HFFc6 (cell line): ENCODE measurements at regions not wholly inside any gene's neighbourhood (a gene's known extent, or its start where the extent isn't known, plus 50 kb on each side); places are given as distances from the start of the nearest gene placed in this dataset.

ENCODE experiments used
- DNase-seq: peaks from one replicate; pipeline ENCODE4 v3.0.0-alpha.2; 2018
- H3K27ac Mint-ChIP-seq: 2 replicates; pipeline ENCODE4 v1.8.0; 2020; ENCODE audit warnings: mild to moderate bottlenecking, mixed read lengths
- H3K27me3 Mint-ChIP-seq: 2 replicates; pipeline ENCODE4 v1.8.0; 2021; ENCODE audit warnings: mild to moderate bottlenecking, moderate library complexity, mixed read lengths; ENCODE audit not compliant: insufficient read depth
- H3K36me3 Mint-ChIP-seq: 2 replicates; pipeline ENCODE4 v1.8.0; 2021; ENCODE audit warnings: low read depth, mixed read lengths
- H3K4me1 Mint-ChIP-seq: 2 replicates; pipeline ENCODE4 v1.8.0; 2020; ENCODE audit warnings: low read depth, mixed read lengths
- H3K4me3 Mint-ChIP-seq: 2 replicates; pipeline ENCODE4 v1.8.0; 2020; ENCODE audit warnings: mild to moderate bottlenecking, moderate library complexity, mixed read lengths
- H3K9me3 Mint-ChIP-seq: 2 replicates; pipeline ENCODE4 v1.8.0; 2020; ENCODE audit warnings: mild to moderate bottlenecking, mixed read lengths
- TF ChIP-seq, protein P1 (sequence below): fragments of 200-600 bp; sonication (generic); IDR thresholded peaks from 2 replicates; pipeline ENCODE4 v1.5.0; 2021; ENCODE audit warnings: antibody characterized with exemption, mild to moderate bottlenecking

DNA sequence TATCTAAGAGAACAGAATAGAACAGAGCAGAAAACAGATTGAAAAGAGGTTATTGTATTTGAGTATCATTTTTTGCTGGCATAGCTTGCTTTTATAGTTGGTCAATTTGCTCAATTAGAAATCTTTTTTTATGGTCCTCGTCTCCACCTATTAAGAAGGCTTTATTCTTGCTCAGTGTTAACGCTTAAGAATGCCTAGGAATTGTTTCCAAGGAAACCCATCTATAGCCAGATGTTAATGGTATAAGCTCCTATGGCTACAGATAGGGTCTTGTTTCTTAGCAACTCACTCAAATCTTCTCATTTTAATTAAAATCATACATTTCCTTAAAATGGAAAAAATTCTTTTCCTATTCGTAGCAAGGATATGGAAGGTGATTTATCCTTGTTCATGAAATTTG lies 392.3 kb downstream of the TMEM135 start:
- Mint-ChIP-seq H3K36me3 (no peaks in the 10 kb centered on the region), H3K4me3 (no peak overlapping the region), H3K4me1 (peaks cover 90% of the 10 kb centered on the region), H3K27ac (no peak overlapping the region), H3K9me3 (no peaks in the 10 kb centered on the region), H3K27me3 (no peaks in the 10 kb centered on the region)
- DNase-seq: no peak
- TF ChIP-seq, protein P1, sequence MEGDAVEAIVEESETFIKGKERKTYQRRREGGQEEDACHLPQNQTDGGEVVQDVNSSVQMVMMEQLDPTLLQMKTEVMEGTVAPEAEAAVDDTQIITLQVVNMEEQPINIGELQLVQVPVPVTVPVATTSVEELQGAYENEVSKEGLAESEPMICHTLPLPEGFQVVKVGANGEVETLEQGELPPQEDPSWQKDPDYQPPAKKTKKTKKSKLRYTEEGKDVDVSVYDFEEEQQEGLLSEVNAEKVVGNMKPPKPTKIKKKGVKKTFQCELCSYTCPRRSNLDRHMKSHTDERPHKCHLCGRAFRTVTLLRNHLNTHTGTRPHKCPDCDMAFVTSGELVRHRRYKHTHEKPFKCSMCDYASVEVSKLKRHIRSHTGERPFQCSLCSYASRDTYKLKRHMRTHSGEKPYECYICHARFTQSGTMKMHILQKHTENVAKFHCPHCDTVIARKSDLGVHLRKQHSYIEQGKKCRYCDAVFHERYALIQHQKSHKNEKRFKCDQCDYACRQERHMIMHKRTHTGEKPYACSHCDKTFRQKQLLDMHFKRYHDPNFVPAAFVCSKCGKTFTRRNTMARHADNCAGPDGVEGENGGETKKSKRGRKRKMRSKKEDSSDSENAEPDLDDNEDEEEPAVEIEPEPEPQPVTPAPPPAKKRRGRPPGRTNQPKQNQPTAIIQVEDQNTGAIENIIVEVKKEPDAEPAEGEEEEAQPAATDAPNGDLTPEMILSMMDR: no peak

- Mint-ChIP-seq H3K36me3 (no peaks in the 10 kb centered on the region), H3K4me1 (peaks cover 86% of the 10 kb centered on the region), H3K4me3 (0 out of 2 replicates have a peak overlapping the region, but pooled peaks have one; percentile 4), H3K9me3 (no peaks in the 10 kb centered on the region), H3K27ac (peak overlapping the region; percentile 75), H3K27me3 (no peaks in the 10 kb centered on the region; the same call in 1 of the 2 replicates)
- TF ChIP-seq, protein P1: no peak
- peak; percentile 71 for DNase-seq
Observed at GRCh38 chr11:87428266-87428665, 390.5 kb downstream of the TMEM135 start.

DNA sequence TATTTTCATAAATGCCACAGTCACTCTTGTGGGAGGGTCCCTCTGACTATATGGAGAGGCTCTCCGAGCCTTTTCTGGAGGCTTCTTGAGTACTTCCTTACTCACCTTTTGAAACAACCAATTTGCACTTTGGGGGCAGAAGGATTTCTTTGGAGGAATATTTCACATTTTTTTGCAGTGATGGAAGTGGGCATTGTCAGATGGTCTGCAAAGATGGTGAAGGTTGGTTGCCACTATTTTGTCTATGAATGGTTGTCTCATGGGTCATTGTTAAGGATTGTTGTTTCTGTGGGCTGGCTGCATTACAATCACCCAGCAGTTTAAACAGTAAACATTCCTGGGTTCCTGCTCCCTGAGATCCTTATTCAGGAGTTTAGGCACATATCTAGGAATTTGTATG lies 388.2 kb downstream of the TMEM135 start:
- TF ChIP-seq, protein P1: no peak
- H3K9me3 Mint-ChIP-seq: no peaks in the 10 kb centered on the region
- DNase-seq: peak; percentile 83
- peak overlapping the region; percentile 4; the same call in 1 of the 2 replicates for H3K4me3 Mint-ChIP-seq
- H3K4me1 Mint-ChIP-seq: peaks cover 86% of the 10 kb centered on the region
- peaks cover 2% of the 10 kb centered on the region; the same call in 1 of the 2 replicates for H3K27me3 Mint-ChIP-seq
- no peaks in the 10 kb centered on the region for H3K36me3 Mint-ChIP-seq
- peak overlapping the region; percentile 77 for H3K27ac Mint-ChIP-seq

GRCh38 chr11:87425391-87425790 lies 387.7 kb downstream of the TMEM135 start:
- TF ChIP-seq, protein P1: no peak
- Mint-ChIP-seq H3K27ac (peak overlapping the region; percentile 77), H3K4me1 (peaks cover 85% of the 10 kb centered on the region), H3K4me3 (peak overlapping the region; percentile 16; the same call in 1 of the 2 replicates), H3K9me3 (no peaks in the 10 kb centered on the region), H3K27me3 (peaks cover 2% of the 10 kb centered on the region; the same call in 1 of the 2 replicates), H3K36me3 (no peaks in the 10 kb centered on the region)
- DNase-seq: peak; percentile 68

DNA sequence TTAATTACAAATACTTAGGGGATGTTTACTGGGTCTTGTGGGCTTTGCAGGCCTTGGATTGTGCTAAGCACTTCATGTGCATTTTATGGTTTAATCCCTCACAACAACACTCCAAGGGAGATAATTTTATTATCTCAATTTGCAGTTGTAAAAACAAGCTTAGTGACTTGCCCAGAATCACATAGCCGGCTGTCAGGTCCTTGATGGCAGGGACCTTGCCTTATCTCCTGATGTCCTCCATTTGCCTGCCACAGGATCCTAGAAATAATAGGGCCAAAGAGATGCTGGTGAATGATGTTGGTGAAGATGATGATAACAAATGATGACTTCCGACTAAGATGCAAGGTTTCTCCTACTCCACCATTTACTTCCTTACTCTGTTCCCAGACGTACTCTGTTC lies 385.4 kb downstream of the TMEM135 start:
- no peaks in the 10 kb centered on the region for H3K36me3 Mint-ChIP-seq
- H3K27me3 Mint-ChIP-seq: peaks cover 2% of the 10 kb centered on the region; the same call in 1 of the 2 replicates
- no peaks in the 10 kb centered on the region for H3K9me3 Mint-ChIP-seq
- DNase-seq: no peak
- H3K27ac Mint-ChIP-seq: peak overlapping the region; percentile 89
- TF ChIP-seq, protein P1: no peak
- no peak overlapping the region; the same call in 1 of the 2 replicates for H3K4me3 Mint-ChIP-seq
- H3K4me1 Mint-ChIP-seq: peaks cover 85% of the 10 kb centered on the region
